IMR-90 (cell line): ENCODE measurements at regions not wholly inside any gene's neighbourhood (a gene's known extent, or its start where the extent isn't known, plus 50 kb on each side); places are given as distances from the start of the nearest gene placed in this dataset.

ENCODE experiments used
- MAFK ChIP-seq: IDR thresholded peaks from 2 replicates; pipeline ENCODE4 v1.6.1; 2012; ENCODE audit warnings: low read depth, low read length, improper control_type of control experiment
- POLR2A ChIP-seq: IDR thresholded peaks from 2 replicates; pipeline ENCODE4 v1.6.1; 2012; ENCODE audit warnings: mild to moderate bottlenecking, low read depth, low read length
- RFX5 ChIP-seq: IDR thresholded peaks from 2 replicates; pipeline ENCODE4 v1.8.0; 2012; ENCODE audit warnings: low read depth, mild to moderate bottlenecking, low read length, moderate library complexity
- TF ChIP-seq, protein P1 (sequence below): conservative IDR thresholded peaks from 2 replicates; pipeline ENCODE4 v1.5.1; 2012; ENCODE audit warnings: mild to moderate bottlenecking, low read depth, low read length, improper control_type of control experiment
- TF ChIP-seq, protein P2 (sequence below): fragments of 150-350 bp; IDR thresholded peaks from 2 replicates; pipeline ENCODE4 v1.6.1; 2017; ENCODE audit warnings: mild to moderate bottlenecking, antibody characterized with exemption, low read length, low read depth

DNA sequence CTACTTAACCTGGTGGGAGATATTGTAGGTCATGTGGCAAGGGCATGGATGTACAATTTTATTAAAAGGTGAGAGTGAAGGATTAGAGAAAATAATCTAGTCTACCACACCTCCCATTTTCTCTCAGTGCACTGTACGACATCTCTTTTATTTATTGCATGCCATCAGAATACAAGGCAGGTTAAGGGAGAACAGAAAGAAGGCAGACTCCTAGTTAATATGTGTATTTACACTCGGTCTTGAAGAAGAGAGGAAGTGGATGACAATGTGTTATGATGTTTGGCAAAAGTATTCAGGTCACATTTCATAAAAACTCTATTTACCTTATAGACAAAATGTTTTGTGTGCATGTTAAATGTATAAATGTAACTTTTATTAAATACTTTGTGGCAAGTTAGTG is 306.1 kb downstream of the CTH start:
- TF ChIP-seq, protein P1, sequence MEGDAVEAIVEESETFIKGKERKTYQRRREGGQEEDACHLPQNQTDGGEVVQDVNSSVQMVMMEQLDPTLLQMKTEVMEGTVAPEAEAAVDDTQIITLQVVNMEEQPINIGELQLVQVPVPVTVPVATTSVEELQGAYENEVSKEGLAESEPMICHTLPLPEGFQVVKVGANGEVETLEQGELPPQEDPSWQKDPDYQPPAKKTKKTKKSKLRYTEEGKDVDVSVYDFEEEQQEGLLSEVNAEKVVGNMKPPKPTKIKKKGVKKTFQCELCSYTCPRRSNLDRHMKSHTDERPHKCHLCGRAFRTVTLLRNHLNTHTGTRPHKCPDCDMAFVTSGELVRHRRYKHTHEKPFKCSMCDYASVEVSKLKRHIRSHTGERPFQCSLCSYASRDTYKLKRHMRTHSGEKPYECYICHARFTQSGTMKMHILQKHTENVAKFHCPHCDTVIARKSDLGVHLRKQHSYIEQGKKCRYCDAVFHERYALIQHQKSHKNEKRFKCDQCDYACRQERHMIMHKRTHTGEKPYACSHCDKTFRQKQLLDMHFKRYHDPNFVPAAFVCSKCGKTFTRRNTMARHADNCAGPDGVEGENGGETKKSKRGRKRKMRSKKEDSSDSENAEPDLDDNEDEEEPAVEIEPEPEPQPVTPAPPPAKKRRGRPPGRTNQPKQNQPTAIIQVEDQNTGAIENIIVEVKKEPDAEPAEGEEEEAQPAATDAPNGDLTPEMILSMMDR = no peak
- TF ChIP-seq POLR2A = no peak
- TF ChIP-seq RFX5 = no peak
- TF ChIP-seq, protein P2, sequence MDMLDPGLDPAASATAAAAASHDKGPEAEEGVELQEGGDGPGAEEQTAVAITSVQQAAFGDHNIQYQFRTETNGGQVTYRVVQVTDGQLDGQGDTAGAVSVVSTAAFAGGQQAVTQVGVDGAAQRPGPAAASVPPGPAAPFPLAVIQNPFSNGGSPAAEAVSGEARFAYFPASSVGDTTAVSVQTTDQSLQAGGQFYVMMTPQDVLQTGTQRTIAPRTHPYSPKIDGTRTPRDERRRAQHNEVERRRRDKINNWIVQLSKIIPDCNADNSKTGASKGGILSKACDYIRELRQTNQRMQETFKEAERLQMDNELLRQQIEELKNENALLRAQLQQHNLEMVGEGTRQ = no peak
- TF ChIP-seq MAFK = no peak
